Panc1 (cell line): ENCODE measurements at regions not wholly inside any gene's neighbourhood (a gene's known extent, or its start where the extent isn't known, plus 50 kb on each side); places are given as distances from the start of the nearest gene placed in this dataset.

Source experiments
- TCF7L2 ChIP-seq: IDR thresholded peaks from 2 replicates; pipeline ENCODE4 v1.6.1; 2011; ENCODE audit warnings: mild to moderate bottlenecking, low read depth, low read length, inconsistent platforms
- TF ChIP-seq, protein P1 (sequence below): fragments of 450-650 bp; IDR thresholded peaks from 2 replicates; pipeline ENCODE4 v1.5.1; 2017; ENCODE audit warnings: mild to moderate bottlenecking
- TF ChIP-seq, protein P2 (sequence below), 2 experiments: IDR thresholded peaks; 2 replicates each; pipeline ENCODE4 v1.6.1; 2011 to 2012; ENCODE audit warnings: low read depth in 2 of 2, control low read depth in 1 of 2, low read length in 1 of 2, mild to moderate bottlenecking in 1 of 2, moderate library complexity in 1 of 2; ENCODE audit not compliant: insufficient read depth in 1 of 2

DNA sequence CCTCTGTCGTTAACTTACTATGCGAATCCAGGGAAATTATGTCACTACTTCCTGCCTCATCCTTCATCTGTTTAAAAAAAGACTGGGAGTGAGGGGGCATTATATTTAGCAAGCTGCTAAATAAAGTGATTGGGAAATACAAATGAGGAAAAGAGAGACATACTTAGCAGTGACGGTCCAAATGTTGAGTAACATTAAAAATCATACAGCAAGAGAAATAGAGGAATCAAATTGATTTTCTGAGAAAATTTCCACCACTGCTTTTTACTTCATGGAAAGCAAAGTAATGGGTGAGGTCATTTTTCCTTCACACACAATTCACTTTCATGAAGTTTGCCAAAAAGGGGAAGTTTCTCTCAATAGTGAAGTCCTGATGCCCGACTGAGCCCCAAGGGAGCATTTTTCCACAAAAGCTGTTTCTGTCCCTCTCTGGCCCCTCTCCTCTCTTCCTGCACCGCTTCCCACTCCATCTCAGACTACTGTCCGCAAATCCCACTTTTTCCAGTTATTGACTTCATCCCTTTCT is 61.9 kb upstream of the ADO start:
- TF ChIP-seq, protein P1, sequence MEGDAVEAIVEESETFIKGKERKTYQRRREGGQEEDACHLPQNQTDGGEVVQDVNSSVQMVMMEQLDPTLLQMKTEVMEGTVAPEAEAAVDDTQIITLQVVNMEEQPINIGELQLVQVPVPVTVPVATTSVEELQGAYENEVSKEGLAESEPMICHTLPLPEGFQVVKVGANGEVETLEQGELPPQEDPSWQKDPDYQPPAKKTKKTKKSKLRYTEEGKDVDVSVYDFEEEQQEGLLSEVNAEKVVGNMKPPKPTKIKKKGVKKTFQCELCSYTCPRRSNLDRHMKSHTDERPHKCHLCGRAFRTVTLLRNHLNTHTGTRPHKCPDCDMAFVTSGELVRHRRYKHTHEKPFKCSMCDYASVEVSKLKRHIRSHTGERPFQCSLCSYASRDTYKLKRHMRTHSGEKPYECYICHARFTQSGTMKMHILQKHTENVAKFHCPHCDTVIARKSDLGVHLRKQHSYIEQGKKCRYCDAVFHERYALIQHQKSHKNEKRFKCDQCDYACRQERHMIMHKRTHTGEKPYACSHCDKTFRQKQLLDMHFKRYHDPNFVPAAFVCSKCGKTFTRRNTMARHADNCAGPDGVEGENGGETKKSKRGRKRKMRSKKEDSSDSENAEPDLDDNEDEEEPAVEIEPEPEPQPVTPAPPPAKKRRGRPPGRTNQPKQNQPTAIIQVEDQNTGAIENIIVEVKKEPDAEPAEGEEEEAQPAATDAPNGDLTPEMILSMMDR = no peak
- no peak for TF ChIP-seq TCF7L2
- TF ChIP-seq, protein P2, sequence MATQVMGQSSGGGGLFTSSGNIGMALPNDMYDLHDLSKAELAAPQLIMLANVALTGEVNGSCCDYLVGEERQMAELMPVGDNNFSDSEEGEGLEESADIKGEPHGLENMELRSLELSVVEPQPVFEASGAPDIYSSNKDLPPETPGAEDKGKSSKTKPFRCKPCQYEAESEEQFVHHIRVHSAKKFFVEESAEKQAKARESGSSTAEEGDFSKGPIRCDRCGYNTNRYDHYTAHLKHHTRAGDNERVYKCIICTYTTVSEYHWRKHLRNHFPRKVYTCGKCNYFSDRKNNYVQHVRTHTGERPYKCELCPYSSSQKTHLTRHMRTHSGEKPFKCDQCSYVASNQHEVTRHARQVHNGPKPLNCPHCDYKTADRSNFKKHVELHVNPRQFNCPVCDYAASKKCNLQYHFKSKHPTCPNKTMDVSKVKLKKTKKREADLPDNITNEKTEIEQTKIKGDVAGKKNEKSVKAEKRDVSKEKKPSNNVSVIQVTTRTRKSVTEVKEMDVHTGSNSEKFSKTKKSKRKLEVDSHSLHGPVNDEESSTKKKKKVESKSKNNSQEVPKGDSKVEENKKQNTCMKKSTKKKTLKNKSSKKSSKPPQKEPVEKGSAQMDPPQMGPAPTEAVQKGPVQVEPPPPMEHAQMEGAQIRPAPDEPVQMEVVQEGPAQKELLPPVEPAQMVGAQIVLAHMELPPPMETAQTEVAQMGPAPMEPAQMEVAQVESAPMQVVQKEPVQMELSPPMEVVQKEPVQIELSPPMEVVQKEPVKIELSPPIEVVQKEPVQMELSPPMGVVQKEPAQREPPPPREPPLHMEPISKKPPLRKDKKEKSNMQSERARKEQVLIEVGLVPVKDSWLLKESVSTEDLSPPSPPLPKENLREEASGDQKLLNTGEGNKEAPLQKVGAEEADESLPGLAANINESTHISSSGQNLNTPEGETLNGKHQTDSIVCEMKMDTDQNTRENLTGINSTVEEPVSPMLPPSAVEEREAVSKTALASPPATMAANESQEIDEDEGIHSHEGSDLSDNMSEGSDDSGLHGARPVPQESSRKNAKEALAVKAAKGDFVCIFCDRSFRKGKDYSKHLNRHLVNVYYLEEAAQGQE (IDR thresholded peaks at IDR 0.05; ENCODE audit: insufficient read depth in 1 of 2, low read depth in 2 of 2, low read length in 1 of 2) = no peak
